ENCODE measurements at regions not wholly inside any gene's neighbourhood (a gene's known extent, or its start where the extent isn't known, plus 50 kb on each side); places are given as distances from the start of the nearest gene placed in this dataset.

DNA sequence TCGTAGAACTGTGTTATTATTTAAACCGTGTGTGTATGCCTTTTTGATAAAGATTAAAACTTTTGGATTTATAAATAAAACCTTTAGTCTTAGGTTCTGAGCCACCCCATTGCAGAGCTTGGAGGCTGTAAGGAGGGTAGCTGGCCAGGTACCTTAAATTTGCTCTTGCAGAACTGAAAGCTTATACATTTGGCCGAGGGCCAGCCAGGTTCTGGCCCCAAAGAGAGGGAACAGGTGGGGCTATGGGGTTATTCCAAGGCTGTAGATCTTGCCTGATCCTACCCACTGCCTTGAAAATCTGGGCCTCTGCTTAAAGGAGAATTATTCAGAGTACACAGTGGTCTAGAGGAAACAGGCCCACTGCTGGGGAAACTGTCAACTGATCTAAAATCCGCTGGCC, 59.6 kb downstream of the CAMK2N1 start:
- Histone ChIP-seq H3K27me3 (ENCODE audit: control insufficient read depth, insufficient read depth, low read length) (no peaks in the 10 kb centered on the region), H3K36me3 (ENCODE audit: control insufficient read depth, insufficient read depth, low read length) (no peaks in the 10 kb centered on the region), H3K4me3 (ENCODE audit: low read depth, low read length) (no peak overlapping the region)
- no peak for DNase-seq (ENCODE audit: low read depth)
- TF ChIP-seq, protein P1, sequence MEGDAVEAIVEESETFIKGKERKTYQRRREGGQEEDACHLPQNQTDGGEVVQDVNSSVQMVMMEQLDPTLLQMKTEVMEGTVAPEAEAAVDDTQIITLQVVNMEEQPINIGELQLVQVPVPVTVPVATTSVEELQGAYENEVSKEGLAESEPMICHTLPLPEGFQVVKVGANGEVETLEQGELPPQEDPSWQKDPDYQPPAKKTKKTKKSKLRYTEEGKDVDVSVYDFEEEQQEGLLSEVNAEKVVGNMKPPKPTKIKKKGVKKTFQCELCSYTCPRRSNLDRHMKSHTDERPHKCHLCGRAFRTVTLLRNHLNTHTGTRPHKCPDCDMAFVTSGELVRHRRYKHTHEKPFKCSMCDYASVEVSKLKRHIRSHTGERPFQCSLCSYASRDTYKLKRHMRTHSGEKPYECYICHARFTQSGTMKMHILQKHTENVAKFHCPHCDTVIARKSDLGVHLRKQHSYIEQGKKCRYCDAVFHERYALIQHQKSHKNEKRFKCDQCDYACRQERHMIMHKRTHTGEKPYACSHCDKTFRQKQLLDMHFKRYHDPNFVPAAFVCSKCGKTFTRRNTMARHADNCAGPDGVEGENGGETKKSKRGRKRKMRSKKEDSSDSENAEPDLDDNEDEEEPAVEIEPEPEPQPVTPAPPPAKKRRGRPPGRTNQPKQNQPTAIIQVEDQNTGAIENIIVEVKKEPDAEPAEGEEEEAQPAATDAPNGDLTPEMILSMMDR (IDR thresholded peaks at IDR 0.05; ENCODE audit: insufficient read depth, low read length, poor library complexity, severe bottlenecking) = no peak

GRCh38 chr1:20425622-20426021, 60.4 kb downstream of the CAMK2N1 start:
- H3K27me3 ChIP-seq (ENCODE audit: control insufficient read depth, insufficient read depth, low read length) = no peaks in the 10 kb centered on the region
- DNase-seq (ENCODE audit: low read depth) = no peak

GRCh38 chr1:20423169-20423795, 62.7 kb downstream of the CAMK2N1 start:
- no peaks in the 10 kb centered on the region for H3K36me3 ChIP-seq (ENCODE audit: control insufficient read depth, insufficient read depth, low read length)
- TF ChIP-seq, protein P1 (IDR thresholded peaks at IDR 0.05; ENCODE audit: insufficient read depth, low read length, poor library complexity, severe bottlenecking) = no peak
- no peak for DNase-seq (ENCODE audit: low read depth)
- H3K4me3 ChIP-seq (ENCODE audit: low read depth, low read length) = no peak overlapping the region
- no peaks in the 10 kb centered on the region for H3K27me3 ChIP-seq (ENCODE audit: control insufficient read depth, insufficient read depth, low read length)

More at GRCh38 chr1:20425622-20426021, 60.4 kb downstream of the CAMK2N1 start:
- no peak overlapping the region for H3K4me3 ChIP-seq (ENCODE audit: low read depth, low read length)
- TF ChIP-seq, protein P1 (IDR thresholded peaks at IDR 0.05; ENCODE audit: insufficient read depth, low read length, poor library complexity, severe bottlenecking) = no peak
- no peaks in the 10 kb centered on the region for H3K36me3 ChIP-seq (ENCODE audit: control insufficient read depth, insufficient read depth, low read length)

DNA sequence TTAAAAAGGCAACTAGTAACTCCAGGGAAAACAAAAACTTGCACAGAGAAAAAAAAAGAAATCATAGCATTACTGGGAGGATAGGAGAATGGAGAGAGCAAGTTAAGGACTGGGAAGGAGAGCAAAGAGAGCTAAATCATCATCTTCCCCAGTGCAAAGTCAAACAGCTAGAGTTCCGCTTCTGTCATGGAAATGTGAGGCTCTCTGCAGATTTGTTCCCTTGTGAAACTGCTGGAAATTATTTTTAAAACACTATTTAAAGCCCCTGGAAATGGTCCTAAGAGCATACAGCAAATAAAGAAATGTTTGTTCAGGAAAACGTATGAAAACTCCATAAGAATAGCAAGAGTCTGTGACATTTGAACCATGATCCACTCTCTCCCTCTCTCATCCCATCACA, 64.6 kb downstream of the CAMK2N1 start:
- no peak for DNase-seq (ENCODE audit: low read depth)
- no peaks in the 10 kb centered on the region for H3K36me3 ChIP-seq (ENCODE audit: control insufficient read depth, insufficient read depth, low read length)
- H3K4me3 ChIP-seq (ENCODE audit: low read depth, low read length) = no peak overlapping the region
- no peaks in the 10 kb centered on the region for H3K27me3 ChIP-seq (ENCODE audit: control insufficient read depth, insufficient read depth, low read length)
- TF ChIP-seq, protein P1 (IDR thresholded peaks at IDR 0.05; ENCODE audit: insufficient read depth, low read length, poor library complexity, severe bottlenecking) = no peak

DNA sequence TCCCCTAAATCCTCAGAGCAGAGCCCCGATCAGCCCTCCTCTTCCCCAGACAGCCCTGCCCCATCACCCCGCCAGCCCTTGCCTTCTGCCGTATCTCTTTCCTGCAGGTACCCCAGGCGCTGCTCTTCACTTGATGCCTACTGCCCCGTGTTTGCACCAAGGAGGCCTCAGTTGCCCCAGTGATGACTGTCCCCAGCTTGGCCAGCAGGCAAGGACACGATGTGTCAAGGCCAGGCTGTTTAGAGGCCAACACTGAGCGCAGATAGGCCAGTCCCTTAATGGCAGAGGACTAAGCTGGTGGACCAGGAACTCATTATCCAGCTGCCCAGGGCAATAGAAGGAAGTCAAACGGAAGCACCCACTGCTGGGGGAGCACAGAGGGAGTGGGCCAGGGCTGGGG, 68.4 kb downstream of the CAMK2N1 start:
- Histone ChIP-seq H3K4me3 (ENCODE audit: low read depth, low read length) (no peak overlapping the region), H3K27me3 (ENCODE audit: control insufficient read depth, insufficient read depth, low read length) (no peaks in the 10 kb centered on the region), H3K36me3 (ENCODE audit: control insufficient read depth, insufficient read depth, low read length) (no peaks in the 10 kb centered on the region)
- TF ChIP-seq, protein P1 (IDR thresholded peaks at IDR 0.05; ENCODE audit: insufficient read depth, low read length, poor library complexity, severe bottlenecking) = no peak
- DNase-seq (ENCODE audit: low read depth) = no peak

- TF ChIP-seq, protein P1 (IDR thresholded peaks at IDR 0.05; ENCODE audit: insufficient read depth, low read length, poor library complexity, severe bottlenecking) = no peak
- H3K27me3 ChIP-seq (ENCODE audit: control insufficient read depth, insufficient read depth, low read length) = no peaks in the 10 kb centered on the region
Observed at GRCh38 chr1:20416706-20417105, 69.3 kb downstream of the CAMK2N1 start.

More at GRCh38 chr1:20416706-20417105, 69.3 kb downstream of the CAMK2N1 start:
- Histone ChIP-seq H3K4me3 (ENCODE audit: low read depth, low read length) (no peak overlapping the region), H3K36me3 (ENCODE audit: control insufficient read depth, insufficient read depth, low read length) (no peaks in the 10 kb centered on the region)
- DNase-seq (ENCODE audit: low read depth) = no peak
